BE2C (cell line): ENCODE measurements at regions not wholly inside any gene's neighbourhood (a gene's known extent, or its start where the extent isn't known, plus 50 kb on each side); places are given as distances from the start of the nearest gene placed in this dataset.

Experiments
- DNase-seq: peaks from one replicate; pipeline ENCODE4 v3.0.0-alpha.2; 2020
- H3K27me3 ChIP-seq: fragments of 250-450 bp; sonication (Bioruptor Pico); 2 replicates; pipeline ENCODE4 v1.5.1; 2020; ENCODE audit warnings: mild to moderate bottlenecking
- H3K36me3 ChIP-seq: fragments of 250-450 bp; sonication (Bioruptor Pico); 2 replicates; pipeline ENCODE4 v1.5.1; 2020; ENCODE audit warnings: mild to moderate bottlenecking
- H3K4me1 ChIP-seq: fragments of 250-450 bp; sonication (Bioruptor Pico); 2 replicates; pipeline ENCODE4 v1.5.1; 2020
- H3K4me3 ChIP-seq: 2 replicates; pipeline ENCODE4 v1.5.1; 2011; ENCODE audit warnings: low read depth, low read length
- H3K9me3 ChIP-seq: fragments of 250-450 bp; sonication (Bioruptor Pico); 2 replicates; pipeline ENCODE4 v1.5.1; 2020
- TF ChIP-seq, protein P1 (sequence below): IDR thresholded peaks from 2 replicates; pipeline ENCODE4 v1.5.1; 2012; ENCODE audit warnings: mild to moderate bottlenecking, low read depth, low read length

DNA sequence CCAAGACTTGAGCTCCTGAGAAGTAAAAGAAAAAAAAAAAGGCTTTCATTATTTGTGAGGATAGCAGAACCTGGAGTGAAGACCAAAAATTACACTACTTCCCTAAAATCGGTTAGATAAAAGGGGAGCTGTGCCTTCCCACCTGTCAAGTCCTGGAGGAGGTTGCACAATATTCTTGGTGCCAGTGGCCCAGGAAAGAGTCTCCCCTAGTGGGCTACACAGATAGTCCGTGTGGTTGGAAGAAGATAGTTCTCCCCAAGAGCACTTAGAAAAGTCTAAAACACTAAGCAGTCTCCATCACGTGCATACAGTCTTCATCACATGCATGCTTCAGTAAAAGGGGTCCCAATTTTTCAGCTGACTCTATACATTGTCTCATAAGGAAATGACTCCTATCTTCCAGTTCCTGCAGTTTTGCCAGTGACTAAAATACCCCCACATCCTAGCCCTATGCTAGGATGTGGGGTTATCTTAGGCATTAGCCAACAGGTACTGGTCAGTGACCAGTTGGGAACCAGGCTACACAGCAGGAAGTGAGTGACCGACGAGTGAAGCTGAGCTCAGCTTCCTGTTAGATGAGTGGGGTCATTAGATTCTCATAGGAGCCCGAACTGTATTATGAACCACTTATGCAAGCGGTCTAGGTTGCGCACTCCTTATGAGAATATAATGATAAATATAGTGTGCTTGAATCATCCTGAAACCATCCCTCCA is 199.5 kb upstream of the FAM83B start:
- H3K4me3 ChIP-seq, result no peak overlapping the region
- no peaks in the 10 kb centered on the region for H3K4me1 ChIP-seq
- H3K9me3 ChIP-seq, result no peaks in the 10 kb centered on the region
- no peak for DNase-seq
- TF ChIP-seq, protein P1, sequence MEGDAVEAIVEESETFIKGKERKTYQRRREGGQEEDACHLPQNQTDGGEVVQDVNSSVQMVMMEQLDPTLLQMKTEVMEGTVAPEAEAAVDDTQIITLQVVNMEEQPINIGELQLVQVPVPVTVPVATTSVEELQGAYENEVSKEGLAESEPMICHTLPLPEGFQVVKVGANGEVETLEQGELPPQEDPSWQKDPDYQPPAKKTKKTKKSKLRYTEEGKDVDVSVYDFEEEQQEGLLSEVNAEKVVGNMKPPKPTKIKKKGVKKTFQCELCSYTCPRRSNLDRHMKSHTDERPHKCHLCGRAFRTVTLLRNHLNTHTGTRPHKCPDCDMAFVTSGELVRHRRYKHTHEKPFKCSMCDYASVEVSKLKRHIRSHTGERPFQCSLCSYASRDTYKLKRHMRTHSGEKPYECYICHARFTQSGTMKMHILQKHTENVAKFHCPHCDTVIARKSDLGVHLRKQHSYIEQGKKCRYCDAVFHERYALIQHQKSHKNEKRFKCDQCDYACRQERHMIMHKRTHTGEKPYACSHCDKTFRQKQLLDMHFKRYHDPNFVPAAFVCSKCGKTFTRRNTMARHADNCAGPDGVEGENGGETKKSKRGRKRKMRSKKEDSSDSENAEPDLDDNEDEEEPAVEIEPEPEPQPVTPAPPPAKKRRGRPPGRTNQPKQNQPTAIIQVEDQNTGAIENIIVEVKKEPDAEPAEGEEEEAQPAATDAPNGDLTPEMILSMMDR, result no peak
- no peaks in the 10 kb centered on the region for H3K27me3 ChIP-seq
- H3K36me3 ChIP-seq, result no peaks in the 10 kb centered on the region

DNA sequence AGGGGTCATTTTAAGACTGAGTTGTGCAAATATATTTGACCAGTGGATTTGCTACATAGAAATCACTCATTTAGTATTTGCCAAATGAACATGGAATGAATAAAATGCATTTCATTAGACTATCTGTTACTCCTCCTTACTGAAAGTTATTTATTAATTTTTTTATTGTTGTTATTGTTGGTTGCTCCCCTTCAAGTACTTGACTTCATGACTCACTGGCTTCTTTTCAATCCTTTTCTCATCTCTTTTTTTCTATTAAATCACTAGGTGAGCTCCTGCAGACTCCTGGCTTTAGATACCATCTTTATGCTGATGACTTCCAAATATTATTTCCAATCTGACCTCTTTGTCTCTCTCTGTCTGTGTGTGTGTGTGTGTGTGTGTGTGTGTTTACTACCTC is 192.2 kb upstream of the FAM83B start:
- TF ChIP-seq, protein P1, result no peak
- no peak overlapping the region for H3K4me3 ChIP-seq

DNA sequence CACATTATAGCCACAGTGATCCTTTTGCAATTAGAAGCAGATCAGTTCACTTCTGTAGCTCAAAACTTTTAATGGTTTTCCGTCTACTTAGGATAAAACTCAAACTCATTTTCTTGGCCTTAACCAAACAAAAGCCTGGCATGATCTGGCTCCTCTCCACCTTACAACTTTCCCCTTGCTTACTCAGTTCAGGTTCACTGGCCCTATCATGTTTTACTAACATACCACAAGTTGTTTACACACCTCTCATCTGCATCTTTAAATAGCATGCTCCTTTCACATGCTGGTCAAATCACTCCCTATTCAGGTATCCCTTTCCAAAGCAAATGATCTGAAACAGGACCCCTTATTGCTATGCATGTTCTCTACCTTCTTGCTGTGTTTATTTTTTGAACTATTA is 191.4 kb upstream of the FAM83B start:
- Histone ChIP-seq H3K9me3 (no peaks in the 10 kb centered on the region), H3K36me3 (no peaks in the 10 kb centered on the region), H3K4me3 (no peak overlapping the region), H3K4me1 (no peaks in the 10 kb centered on the region), H3K27me3 (no peaks in the 10 kb centered on the region)
- TF ChIP-seq, protein P1, result no peak
- no peak for DNase-seq

More for the DNA sequence above, 192.2 kb upstream of the FAM83B start:
- DNase-seq, result no peak
- no peaks in the 10 kb centered on the region for H3K4me1 ChIP-seq
- H3K36me3 ChIP-seq, result no peaks in the 10 kb centered on the region
- no peaks in the 10 kb centered on the region for H3K27me3 ChIP-seq
- H3K9me3 ChIP-seq, result no peaks in the 10 kb centered on the region

DNA sequence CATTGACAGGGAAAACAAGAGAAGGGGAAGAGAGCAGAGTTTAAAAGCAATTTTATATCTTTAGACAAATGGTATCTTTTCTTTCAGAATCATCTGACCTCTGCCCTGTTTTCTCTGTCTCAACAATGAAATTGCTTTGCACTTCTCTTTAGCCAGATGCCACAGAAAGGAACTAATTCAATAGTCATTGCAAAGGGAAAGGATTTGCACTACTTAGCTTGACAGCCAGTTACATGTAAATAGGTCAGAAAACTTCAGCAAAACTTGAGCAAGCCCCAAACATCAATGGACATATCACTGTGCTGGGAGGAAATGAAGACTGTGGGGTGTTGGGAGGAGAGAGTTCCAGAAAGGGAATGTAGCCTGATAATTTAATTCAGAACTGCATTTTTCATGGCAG is 181.3 kb upstream of the FAM83B start:
- TF ChIP-seq, protein P1, result no peak
- H3K36me3 ChIP-seq, result no peaks in the 10 kb centered on the region
- H3K27me3 ChIP-seq, result no peaks in the 10 kb centered on the region
- no peaks in the 10 kb centered on the region for H3K4me1 ChIP-seq
- no peak overlapping the region for H3K4me3 ChIP-seq
- H3K9me3 ChIP-seq, result no peaks in the 10 kb centered on the region
- no peak for DNase-seq

DNA sequence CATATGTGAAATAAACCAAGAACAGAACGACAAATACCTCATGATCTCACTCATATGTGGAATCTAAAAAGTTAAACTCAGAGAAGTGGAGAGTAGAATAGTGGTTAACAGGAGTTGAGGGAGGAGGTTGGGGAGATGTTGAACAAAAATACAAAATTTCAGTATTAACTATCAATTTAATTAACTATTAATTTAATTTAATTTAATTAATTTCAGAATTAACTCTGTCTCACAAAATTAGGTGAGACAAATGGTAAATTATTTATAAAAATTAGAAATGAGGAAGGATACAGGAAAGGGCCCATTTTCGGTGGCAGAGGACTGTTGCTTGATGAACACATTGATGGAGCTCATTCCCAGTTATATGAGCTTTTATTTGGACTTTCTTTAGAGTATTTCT is 166.0 kb upstream of the FAM83B start:
- Histone ChIP-seq H3K36me3 (no peaks in the 10 kb centered on the region), H3K27me3 (no peaks in the 10 kb centered on the region)

DNA sequence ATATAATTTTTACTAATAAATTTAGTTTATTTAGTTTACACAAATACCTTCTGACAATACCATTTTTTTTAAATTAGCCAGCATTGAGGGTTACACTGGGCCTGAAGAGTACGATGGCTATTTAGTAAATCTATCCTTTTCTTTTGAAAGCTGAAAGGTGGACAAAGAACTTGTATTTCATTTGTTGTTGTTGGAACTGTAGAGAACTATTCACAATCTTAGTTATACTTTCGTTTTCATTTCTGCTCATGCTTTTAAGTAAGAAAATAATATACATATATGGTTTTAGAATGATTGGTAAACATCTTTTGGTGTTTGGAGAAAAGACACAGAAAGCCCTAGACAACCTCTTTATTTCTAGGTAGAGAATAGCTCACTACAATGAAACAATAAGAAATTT is 165.3 kb upstream of the FAM83B start:
- H3K36me3 ChIP-seq, result no peaks in the 10 kb centered on the region
- H3K27me3 ChIP-seq, result no peaks in the 10 kb centered on the region
- H3K9me3 ChIP-seq, result no peaks in the 10 kb centered on the region
- DNase-seq, result no peak
- TF ChIP-seq, protein P1, result no peak
- no peaks in the 10 kb centered on the region for H3K4me1 ChIP-seq
- no peak overlapping the region for H3K4me3 ChIP-seq

More for the DNA sequence above, 166.0 kb upstream of the FAM83B start:
- TF ChIP-seq, protein P1, result no peak
- no peak overlapping the region for H3K4me3 ChIP-seq
- H3K4me1 ChIP-seq, result no peaks in the 10 kb centered on the region
- DNase-seq, result no peak
- H3K9me3 ChIP-seq, result no peaks in the 10 kb centered on the region
